AG20443 (cell line): ENCODE measurements at regions not wholly inside any gene's neighbourhood (a gene's known extent, or its start where the extent isn't known, plus 50 kb on each side); places are given as distances from the start of the nearest gene placed in this dataset.
"Not testable (repeated sequence)": the region's sequence is repeated elsewhere in the genome, so short reads cannot be mapped to it uniquely, and the experiment has no call there.

Experiments used
- DNase-seq: peaks from one replicate; pipeline ENCODE4 v3.0.0; 2012; ENCODE audit warnings: low spot score, mixed read lengths

- no peak for DNase-seq
Observed at GRCh38 chr2:235105821-235106359, 154.1 kb downstream of the SH3BP4 start.

GRCh38 chr2:235106874-235107639, 155.2 kb downstream of the SH3BP4 start:
- peak; percentile 88 for DNase-seq

DNA sequence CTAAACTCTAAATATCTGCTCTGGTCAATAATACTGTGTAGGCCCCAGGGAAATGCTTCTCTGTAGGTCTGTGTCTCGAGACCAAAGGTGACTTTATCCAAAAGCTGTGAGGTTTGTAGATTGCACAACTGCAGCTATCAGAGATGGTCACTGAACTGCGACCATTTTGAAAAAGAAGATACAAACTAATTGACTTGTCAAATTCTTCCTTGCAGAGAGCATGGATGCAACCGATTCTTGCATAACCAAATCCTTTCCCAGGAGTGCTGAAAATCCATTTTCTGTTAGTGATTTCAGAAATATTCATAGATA, 155.8 kb downstream of the SH3BP4 start:
- no peak for DNase-seq

- not testable (repeated sequence) for DNase-seq
Observed at GRCh38 chr2:235109561-235109960, 157.7 kb downstream of the SH3BP4 start.

DNA sequence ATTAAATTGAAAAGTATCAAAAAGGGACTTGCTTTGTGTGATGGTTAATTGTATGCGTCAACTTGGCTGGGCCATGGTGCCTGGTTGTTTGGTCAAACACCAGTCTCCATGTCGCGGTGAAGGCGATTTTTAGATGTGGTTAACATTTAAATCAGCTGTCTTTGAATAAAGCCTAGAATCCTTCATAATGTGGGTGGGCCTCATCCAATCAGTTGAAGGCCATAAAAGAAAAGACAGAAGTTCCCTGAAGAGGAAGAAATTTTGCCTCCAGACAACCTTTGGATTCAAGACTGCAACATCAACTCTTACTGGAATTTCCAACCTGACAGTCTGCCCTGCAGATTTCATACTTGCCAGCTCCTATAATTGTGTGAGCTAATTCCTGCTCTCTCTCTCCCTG, 160.5 kb downstream of the SH3BP4 start:
- no peak for DNase-seq

- no peak for DNase-seq
Observed at GRCh38 chr2:235113854-235114253, 162.0 kb downstream of the SH3BP4 start.

- DNase-seq: no peak
Observed at GRCh38 chr2:235114286-235114685, 162.5 kb downstream of the SH3BP4 start.

- DNase-seq: no peak
Observed at GRCh38 chr2:235115521-235115920, 163.7 kb downstream of the SH3BP4 start.

DNA sequence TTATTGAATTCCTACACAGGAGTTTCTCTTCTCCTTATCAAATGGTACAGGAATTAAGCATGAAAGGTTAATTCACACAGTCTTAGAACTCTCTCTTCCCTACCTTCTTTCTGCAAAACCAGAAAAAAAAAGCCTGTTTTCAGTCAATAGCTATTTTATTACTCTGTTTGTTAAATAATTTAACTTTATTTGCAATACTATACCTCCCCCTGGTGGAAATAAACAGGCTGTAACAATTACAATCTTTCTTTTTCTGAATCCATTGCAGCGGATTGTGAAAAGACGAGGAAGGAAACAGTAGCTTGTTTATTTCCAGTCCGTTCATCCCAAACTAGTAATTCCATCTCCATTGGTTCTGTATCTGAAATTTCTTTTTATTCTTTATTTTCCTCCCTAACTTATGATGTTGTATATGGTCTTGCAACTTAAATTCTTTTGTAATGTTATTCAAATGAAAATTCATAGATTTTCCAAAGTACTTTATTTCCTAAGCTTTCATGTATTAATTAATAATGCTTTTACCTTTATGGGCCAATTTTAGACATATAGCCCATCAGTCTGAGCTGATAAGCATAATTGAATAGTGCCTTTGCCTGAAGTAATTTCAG, 165.2 kb downstream of the SH3BP4 start:
- DNase-seq: peak; percentile 46

DNA sequence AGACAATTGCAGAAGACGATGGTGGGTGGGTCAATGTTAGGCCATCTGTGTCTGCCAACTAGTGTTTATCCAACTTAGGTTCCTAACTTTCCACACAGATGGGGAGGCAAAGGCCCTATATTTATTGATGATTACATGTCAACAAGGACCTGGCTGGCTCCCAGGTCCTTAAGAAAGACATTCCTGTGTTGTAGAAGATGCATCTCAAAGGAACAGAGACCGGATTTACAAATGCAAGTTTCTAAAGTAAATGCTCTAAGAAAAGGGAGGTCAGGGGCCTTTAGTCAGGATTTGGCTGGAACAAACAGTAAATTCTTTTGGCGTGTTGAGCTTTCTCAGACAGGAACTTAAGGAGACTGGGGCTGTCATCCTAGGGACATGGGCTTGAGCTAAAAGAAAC, 175.0 kb downstream of the SH3BP4 start:
- no peak for DNase-seq

GRCh38 chr2:235127931-235128330, 176.1 kb downstream of the SH3BP4 start:
- no peak for DNase-seq

DNA sequence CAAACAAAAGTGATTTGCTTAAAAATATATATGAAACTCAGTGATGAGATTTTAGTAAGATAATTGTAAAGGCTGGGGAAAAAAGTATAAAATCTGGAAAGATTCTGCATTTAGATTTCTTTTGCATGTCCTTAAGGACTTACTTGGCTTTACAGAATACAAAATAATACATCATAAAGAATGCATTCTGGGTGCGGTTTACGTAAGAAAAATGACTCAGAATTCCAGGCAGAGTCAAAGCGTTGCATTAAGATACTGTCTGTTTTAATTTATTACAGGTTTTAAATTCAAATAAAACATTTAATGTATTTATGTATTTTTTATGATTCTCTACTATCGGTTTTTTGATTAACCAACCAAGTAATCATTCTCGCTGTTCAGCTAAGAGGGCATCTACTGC, 178.0 kb downstream of the SH3BP4 start:
- DNase-seq: no peak

- no peak for DNase-seq
Observed at GRCh38 chr2:235131334-235132305, 179.8 kb downstream of the SH3BP4 start.

GRCh38 chr2:235132651-235133050, 180.8 kb downstream of the SH3BP4 start:
- no peak for DNase-seq

GRCh38 chr2:235133837-235134236, 182.0 kb downstream of the SH3BP4 start:
- DNase-seq: no peak

DNA sequence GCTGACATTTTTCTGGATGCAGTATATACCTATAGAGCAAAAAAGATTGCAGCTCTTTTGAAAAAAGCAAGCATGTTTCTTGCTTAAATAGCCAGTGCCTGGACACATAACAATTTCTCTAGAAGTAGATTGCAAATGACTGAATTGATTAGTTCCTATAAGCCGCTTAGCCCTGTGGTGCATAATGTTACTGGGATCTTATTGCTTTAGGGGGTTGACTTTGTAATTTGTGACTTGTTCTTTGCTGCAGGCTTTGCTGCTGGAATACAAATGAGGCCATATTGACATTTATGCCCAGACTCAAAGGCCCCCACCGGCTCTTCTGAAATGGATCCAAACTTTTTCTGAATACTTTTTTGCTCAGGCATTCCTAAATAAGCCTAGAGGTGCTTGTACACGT, 182.6 kb downstream of the SH3BP4 start:
- DNase-seq: no peak

- no peak for DNase-seq
Observed at GRCh38 chr2:235135195-235135965, 183.6 kb downstream of the SH3BP4 start.

DNA sequence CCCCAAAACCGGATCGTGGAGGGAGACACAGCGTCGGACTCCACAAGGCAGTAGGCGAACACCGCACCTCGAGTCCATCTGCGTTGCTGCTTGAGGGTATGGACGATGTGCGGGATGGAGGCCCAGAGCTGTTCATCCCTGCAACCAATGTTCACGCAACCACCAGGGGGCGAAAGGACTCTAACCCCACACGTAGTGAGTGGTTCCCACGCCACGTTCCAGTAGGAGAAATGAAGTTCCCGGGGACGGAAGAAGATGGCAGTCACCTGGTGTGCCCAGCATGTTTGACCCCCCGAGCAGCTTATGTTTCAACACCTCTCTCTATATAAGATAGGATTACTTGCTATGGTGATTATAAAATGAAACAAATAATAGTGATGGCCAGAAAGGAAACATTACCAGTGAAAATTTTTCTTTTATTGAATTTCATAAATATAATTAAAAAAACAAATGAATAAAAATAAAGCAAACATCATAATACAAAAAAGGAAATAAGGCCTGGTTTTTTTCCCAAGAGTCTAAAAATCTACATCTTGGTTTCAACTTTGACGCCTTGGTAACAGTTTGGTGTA, 184.3 kb downstream of the SH3BP4 start:
- peak; percentile 89 for DNase-seq

DNA sequence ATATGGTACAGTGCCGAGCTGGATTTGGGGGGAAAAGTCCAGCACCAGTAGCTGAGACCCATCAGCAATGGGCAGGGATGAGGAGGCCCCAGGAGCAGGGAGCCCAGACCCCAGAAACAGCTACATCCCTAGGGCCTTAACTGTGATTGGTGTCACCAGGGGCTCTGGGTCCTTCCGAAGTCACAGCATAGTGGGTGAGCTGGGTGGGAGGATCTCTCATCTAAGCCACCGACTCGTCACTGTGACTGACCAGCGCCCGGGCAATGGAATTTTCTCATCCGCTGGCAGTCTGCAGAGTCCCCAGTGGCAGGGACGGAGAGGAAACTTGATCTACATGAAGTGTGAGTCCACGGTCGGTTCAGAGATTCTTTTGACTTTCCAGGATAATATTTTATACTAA, 186.5 kb downstream of the SH3BP4 start:
- DNase-seq: no peak

GRCh38 chr2:235139956-235140800, 188.4 kb downstream of the SH3BP4 start:
- DNase-seq: no peak

DNA sequence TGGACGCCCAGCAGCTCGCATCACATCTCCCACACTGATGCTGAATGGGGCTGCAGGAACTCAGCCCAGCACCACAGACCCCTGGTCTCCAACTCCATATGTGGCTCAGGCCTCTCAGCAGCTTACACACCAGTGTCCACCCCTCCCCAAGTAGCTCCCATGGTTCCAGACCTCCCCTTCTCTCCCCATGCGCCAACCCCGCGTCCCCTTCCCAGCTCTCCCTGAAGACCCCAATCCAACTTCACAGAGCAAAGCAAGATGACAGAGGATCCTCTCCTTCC, 188.9 kb downstream of the SH3BP4 start:
- DNase-seq: no peak
